ENCODE measurements at regions not wholly inside any gene's neighbourhood (a gene's known extent, or its start where the extent isn't known, plus 50 kb on each side); places are given as distances from the start of the nearest gene placed in this dataset.
"Not testable (repeated sequence)": the region's sequence is repeated elsewhere in the genome, so short reads cannot be mapped to it uniquely, and the experiment has no call there.

DNA sequence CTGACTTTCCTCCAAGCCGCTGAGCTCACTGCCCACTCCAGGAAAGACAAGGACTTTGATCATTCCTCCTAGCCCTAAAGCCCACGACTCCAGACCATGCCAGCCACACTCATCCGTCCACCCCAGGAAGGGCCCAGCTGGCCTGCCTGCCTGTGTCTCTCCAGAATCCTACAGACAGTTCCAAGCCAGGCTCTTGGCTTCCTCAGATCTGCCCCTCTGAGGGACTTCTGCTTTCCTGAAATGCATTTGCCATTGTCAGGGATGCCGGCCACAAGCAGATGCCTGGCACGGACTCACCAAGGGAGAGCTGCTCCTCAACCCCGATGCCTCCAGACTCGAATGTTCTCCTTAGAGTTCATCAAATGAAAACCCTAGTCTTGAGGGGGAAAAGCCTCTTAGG lies 155.8 kb downstream of the OAT start:
- no peak for DNase-seq

DNA sequence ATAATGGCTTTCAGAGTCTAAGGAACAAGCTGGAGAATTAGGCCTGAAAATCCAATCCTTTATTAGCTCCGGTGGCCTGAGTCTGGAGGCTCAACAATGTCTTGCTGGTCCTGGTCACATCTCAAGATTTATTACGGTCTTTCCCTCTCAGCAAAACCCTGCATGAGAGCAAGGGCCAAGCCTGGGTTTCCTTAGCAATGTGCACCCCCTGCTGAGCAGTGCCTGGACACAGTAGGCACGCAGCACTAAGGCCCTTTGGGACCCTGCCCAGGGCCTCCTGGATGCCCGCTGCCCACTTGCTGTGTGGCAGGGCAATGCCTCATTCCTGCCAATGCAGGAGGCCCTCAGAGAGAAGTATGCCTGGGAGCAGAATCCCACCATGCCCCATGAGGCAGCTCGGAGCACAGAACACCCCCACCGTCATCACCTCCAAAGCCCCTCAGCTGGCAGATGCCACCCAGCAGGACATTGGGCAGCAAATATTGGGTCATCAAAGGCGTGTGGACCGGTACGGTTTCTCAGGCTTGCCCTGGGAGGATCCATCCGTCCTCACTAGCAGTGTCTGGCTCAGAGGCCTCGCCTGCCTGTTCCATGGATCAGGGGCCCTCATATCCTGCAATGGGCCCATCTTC lies 156.4 kb downstream of the OAT start:
- DNase-seq = no peak

GRCh38 chr10:124259139-124259825 lies 159.4 kb downstream of the OAT start:
- no peak for DNase-seq

GRCh38 chr10:124257781-124258180 lies 160.9 kb downstream of the OAT start:
- DNase-seq = no peak

- no peak for DNase-seq
Measured at GRCh38 chr10:124256151-124256550, 162.6 kb downstream of the OAT start.

DNA sequence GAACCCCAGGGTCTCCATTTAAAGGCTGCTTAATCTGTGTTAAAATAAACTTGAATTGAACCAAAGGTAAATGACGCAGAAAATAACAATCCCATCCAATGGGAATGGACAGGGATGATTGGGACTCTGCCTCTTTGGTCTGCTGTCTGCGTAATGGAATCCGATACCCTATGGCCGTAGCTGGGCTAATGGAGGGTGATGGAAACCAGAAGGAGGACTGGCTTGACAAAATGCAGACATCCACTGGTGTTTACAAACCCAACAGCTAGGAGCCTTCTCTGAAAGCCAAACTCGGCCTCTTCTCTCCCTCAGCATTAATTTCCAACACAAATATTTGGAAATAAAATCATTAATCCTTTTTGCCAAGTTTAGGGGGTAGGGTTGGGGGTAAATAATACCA lies 162.2 kb upstream of the CHST15 start:
- DNase-seq = no peak

DNA sequence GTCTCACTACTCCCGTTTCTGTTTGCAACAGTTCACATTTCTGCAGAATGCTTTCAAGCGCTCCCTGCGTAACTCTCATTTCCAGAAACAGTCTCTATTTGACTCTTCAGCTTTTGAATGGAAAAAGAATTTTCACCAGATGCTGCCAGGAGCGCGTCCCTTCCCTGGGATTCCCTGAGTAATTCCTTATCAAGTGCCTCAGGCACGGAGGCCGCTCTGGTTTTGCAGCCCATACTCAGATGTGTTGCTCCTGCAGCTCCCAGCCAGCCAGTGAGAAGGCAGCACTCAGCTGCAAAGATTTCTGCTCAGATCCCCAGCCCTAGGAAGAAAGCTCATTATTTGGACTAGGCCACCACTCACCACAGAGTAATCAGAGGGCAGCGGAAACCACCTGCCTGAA lies 161.1 kb upstream of the CHST15 start:
- no peak for DNase-seq

GRCh38 chr10:124253006-124253405 lies 159.6 kb upstream of the CHST15 start:
- no peak for DNase-seq

DNA sequence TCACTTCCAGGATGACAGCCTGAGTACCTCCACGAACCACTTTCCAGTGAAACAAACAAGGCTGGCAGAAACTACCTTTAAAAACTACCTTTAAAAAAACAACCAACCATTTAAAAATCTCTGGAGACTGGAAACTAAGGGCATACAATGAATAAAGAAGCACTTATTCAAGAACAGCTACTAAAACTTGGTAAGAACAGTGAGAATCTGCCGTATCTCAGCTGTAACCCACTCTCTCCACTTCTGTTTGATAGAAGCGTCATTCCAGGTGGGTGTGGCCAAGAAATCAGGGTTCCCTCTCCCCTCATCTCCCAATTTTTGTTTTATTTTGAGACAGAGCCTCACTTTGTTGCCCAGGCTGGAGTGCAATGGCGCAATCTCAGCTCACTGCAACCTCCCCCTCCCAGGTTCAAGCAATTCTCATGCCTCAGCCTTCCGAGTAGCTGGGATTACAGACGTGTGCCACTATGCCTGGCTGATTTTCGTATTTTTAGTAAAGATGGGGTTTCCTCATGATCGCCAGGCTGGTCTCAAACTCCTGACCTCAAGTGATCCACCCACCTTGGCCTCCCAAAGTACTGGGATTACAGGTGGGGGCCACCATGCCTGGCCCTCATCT lies 158.8 kb upstream of the CHST15 start:
- no peak for DNase-seq

DNA sequence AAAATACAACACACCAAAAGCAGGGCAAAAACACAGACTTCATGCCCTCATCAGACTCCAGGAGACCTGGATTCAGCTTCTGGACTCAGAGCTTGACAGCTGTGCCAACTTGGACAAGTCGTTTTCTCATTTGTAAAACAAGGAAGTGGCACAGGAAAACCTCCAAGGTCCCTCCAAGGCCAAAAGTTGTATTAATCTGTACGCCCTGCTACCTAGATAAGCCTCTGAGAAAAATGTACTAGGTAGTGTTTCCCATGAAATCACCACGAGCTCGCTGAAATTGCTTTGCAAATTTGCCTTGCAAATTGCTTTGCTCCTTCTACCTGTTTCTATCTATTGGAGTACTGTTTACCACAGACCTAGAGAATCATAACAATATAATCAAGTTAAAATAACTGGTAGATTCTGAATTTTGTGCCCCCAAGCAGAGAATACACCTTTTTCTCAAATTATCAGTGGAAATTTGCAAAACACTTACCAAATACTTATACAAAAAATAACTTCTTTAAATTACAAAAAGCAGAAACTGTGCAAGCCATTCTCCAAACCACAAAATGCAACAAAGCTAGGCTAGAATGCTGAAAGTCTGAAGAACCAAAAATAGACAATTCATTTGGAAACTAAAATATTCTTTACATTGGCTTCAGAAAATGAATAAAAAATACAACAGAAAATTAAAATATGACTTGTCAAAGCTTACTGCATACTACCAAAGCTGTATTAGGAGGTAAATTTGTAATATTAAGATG lies 158.1 kb upstream of the CHST15 start:
- DNase-seq = no peak

- peak; percentile 9 for DNase-seq
Measured at GRCh38 chr10:124250506-124250905, 157.1 kb upstream of the CHST15 start.

DNA sequence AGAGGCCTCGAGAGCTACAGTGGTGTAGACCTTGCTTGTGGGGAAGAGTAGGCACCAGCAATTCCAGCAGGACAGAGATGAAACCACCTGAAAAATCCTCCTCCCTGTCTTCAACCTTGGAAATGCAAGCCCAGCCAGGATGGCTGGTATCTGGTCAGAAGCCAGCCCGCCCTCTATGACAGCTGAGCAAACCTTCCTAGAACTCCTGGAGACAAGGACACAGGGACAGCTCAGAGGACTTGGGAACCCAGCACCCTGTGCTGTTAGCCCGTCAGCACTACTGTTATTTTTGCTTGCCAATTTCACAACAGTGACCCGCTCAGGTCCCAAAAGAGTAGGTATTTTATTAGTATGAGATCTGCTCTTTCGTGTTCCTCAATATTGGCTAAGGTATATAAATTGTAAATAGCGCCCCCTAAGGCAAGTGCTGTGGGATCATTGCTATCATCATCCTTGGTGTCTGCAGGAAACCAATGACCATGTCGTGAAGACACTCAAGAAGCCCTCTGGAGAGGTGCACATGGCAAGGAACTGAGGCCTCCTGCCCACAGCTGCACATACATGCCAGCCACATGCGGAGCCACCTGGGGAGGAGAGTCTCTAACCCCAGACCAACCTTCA lies 156.5 kb upstream of the CHST15 start:
- DNase-seq = no peak

- DNase-seq = no peak
Measured at GRCh38 chr10:124249196-124249595, 155.8 kb upstream of the CHST15 start.

DNA sequence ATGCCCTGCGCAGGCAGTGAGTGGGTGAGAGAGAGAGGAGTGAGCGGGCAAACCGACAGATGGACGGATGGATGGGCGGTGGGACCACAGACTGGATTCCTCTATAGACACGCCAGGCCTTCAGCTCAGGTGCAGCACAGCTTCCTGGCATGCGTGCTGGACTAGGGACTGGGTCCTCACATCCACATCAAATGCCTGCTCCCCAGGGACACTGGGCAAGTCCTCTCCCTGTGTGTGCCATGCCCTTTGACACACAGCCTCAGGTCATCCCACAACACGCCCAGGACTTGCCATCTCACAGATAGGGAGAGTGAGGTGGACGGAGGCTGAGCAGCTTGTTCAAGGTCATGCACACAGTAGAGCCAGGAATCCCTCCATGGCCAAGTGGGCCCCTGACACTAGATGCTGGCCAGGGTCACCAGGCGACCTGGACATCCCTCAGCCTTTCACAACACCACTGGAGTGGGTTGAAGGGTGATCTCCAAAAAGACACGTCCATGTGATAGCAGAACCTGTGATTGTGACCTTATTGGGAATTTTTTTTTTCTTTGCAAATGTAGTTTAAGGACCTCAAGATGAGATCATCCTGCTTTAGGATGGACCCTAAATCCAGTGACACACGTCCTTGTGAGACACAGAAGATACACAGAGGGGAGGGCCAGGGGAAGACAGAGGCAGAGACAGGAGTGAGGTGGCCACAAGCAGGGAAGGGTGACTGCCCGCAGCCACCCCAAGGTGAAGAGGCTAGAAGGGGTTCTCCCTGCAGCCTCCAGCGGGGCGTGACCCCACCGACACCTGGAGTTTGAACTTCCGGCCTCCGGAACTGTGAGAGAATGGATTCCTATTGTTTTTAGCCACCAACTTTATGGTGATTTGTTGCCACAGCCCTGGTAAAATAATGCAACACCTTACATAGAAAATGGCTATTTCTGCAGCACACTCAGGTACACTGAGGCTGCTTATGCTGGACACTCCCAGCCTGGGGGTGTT lies 155.0 kb upstream of the CHST15 start:
- DNase-seq = no peak

DNA sequence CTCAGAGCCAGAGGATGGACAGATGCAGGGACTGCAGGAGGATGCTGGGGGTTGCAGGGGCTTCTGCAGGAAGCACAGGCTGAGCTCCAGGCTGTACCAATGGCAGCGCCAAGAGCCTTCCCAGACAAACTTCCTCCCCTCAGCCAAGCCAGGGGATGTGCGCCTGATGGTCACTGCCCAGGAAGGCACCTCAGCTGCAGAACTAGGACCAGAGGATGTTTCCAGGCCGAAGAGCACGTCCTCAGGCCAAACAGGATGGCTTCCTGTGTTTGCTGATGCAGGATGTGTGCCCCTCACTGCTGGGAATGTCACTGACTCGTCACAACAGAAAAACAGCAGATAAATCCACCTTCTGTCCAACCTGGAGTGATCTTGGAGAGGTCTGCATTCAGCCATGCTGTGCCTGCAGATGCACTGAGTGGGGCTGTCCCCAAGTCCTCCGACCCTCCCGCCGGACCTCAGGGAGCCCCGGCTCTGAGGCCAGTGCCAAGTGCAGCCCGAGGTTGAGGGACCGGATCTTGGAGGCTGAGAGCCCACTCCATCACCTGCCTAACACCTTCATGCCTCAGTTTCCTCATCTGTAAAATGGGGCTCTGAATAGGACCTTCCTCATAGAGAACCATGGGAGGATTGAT lies 152.5 kb upstream of the CHST15 start:
- no peak for DNase-seq

DNA sequence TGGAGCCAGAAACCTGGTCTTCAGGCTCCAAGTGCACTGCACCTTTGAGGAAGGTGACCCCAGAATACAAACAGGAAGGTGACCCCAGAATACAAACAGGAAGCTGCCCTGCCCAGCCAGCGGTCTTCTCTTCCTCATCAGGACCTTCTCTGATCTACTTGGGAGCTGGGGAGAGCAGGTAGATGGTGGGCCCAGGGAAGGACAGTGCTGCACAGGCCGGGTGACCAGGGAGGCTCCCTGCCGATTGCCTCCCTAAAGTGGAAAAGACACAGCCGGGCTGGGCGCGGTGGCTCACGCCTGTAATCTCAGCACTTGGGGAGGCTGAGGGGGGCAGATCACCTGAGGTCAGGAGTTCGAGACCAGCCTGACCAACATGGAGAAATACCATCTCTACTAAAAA lies 151.8 kb upstream of the CHST15 start:
- DNase-seq = no peak

- DNase-seq = no peak
Measured at GRCh38 chr10:124244256-124244877, 151.0 kb upstream of the CHST15 start.

DNA sequence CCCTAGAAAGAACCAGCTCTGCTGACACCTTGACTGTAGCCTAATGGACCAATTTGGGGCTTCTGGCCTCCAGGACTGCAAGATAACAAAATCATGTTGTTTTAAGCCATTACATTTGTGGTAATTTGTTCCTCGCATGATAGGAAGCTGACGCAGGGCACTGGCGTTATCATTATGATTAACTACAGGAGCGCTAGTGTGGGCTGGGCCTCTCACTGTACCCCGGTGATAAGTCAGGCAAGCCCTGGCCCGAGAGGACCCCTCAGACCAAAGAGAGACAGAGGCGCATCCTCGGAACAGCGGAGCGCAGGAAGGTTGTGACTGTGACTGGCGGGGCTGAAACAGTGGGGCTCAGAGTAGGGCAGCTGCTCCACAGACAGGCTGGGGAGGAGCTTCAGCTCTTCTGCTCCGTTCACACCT lies 150.3 kb upstream of the CHST15 start:
- DNase-seq = no peak

GRCh38 chr10:124242791-124243190 lies 149.4 kb upstream of the CHST15 start:
- DNase-seq = no peak

GRCh38 chr10:124242365-124242764 lies 149.0 kb upstream of the CHST15 start:
- DNase-seq = no peak

GRCh38 chr10:124241510-124241909 lies 148.1 kb upstream of the CHST15 start:
- not testable (repeated sequence) for DNase-seq
